H1 (cell line): ENCODE measurements at regions not wholly inside any gene's neighbourhood (a gene's known extent, or its start where the extent isn't known, plus 50 kb on each side); places are given as distances from the start of the nearest gene placed in this dataset.

Experiments used
- CTCF ChIA-PET: fragments of 300-600 bp; sonication (Branson Sonifier 250); formaldehyde crosslinking; loops from one replicate; lab custom pipeline; 2021; ENCODE audit not compliant: partially characterized antibody; lab: Charles Lee
- POLR2A ChIA-PET: fragments of 300-600 bp; sonication (Branson Sonifier 250); formaldehyde crosslinking; loops from one replicate; lab custom pipeline; 2021; ENCODE audit warnings: inconsistent platforms; ENCODE audit not compliant: partially characterized antibody; lab: Charles Lee
- DNase-seq, 2 experiments: peaks; one replicate each; pipeline versions ENCODE4 v3.0.0 to v3.0.0-alpha.2; 2010 to 2022; ENCODE audit warnings: low spot score in 2 of 2, low read depth in 1 of 2, mixed read lengths in 1 of 2
- FAIRE-seq: peaks from 2 replicates; lab custom pipeline; 2011; peaks lifted over from hg19 to GRCh38; lab: Jason Lieb, UNC
- H2AFZ ChIP-seq: 2 replicates; pipeline ENCODE4 v1.8.1; 2012; ENCODE audit warnings: low read length, inconsistent platforms
- H2AK5ac ChIP-seq: 2 replicates; pipeline ENCODE4 v1.6.1; 2013; ENCODE audit warnings: low read depth, low read length
- H2BK120ac ChIP-seq: replicated peaks from 2 replicates; pipeline ENCODE3; 2013; ENCODE audit warnings: low read depth, low read length, inconsistent platforms
- H2BK12ac ChIP-seq: 2 replicates; pipeline ENCODE4 v1.6.1; 2013; ENCODE audit warnings: low read depth, low read length
- H2BK15ac ChIP-seq: 2 replicates; pipeline ENCODE4 v1.6.1; 2013; ENCODE audit warnings: low read length
- H2BK20ac ChIP-seq: 2 replicates; pipeline ENCODE4 v1.6.1; 2013; ENCODE audit warnings: low read length
- H2BK5ac ChIP-seq: 2 replicates; pipeline ENCODE4 v1.6.1; 2013; ENCODE audit warnings: low read depth, low read length
- H3K14ac ChIP-seq: 2 replicates; pipeline ENCODE4 v1.6.1; 2013; ENCODE audit warnings: inconsistent platforms; ENCODE audit not compliant: insufficient read length
- H3K18ac ChIP-seq: 2 replicates; pipeline ENCODE4 v1.6.1; 2013; ENCODE audit warnings: low read length; ENCODE audit errors: extremely low read depth
- H3K23ac ChIP-seq: 2 replicates; pipeline ENCODE4 v1.6.1; 2013; ENCODE audit warnings: inconsistent platforms; ENCODE audit not compliant: insufficient read length
- H3K23me2 ChIP-seq: 2 replicates; pipeline ENCODE4 v1.6.1; 2013; ENCODE audit warnings: low read depth, low read length
- H3K27ac ChIP-seq: 2 replicates; pipeline ENCODE4 v1.6.1; 2011; ENCODE audit warnings: low read depth, low read length, inconsistent platforms
- H3K27me3 ChIP-seq, 4 experiments: replicated peaks in 1 of 4; 1 replicate in 1 of 4; 2 replicates in 3 of 4; pipeline versions ENCODE4 v1.6.1 to v1.8.1; 2011 to 2013; ENCODE audit warnings: low read length in 3 of 4, mild to moderate bottlenecking in 3 of 4, inconsistent platforms in 2 of 4, mixed read lengths in 2 of 4, moderate library complexity in 1 of 4; ENCODE audit not compliant: control insufficient read depth in 3 of 4, insufficient read depth in 3 of 4; ENCODE audit errors: extremely low read depth in 1 of 4
- H3K36me3 ChIP-seq, 4 experiments: 2 replicates each; pipeline versions ENCODE4 v1.6.1 to v1.8.1; 2011 to 2013; ENCODE audit warnings: mild to moderate bottlenecking in 4 of 4, low read length in 3 of 4, moderate library complexity in 2 of 4, control low read depth in 1 of 4, inconsistent platforms in 1 of 4; ENCODE audit not compliant: insufficient read depth in 4 of 4, control insufficient read depth in 2 of 4
- H3K4ac ChIP-seq: replicated peaks from 2 replicates; pipeline ENCODE3; 2013; ENCODE audit warnings: low read length, low read depth, mixed read lengths, inconsistent platforms; ENCODE audit not compliant: insufficient read length
- H3K4me1 ChIP-seq, 4 experiments: replicated peaks in 1 of 4; 1 replicate in 1 of 4; 2 replicates in 3 of 4; pipeline versions ENCODE4 v1.6.1 to v1.8.1; 2011 to 2013; ENCODE audit warnings: low read length in 3 of 4, inconsistent platforms in 2 of 4, mixed read lengths in 1 of 4; ENCODE audit not compliant: insufficient read depth in 4 of 4, control insufficient read depth in 3 of 4
- H3K4me2 ChIP-seq, 2 experiments: 2 replicates each; pipeline versions ENCODE4 v1.6.1 to v1.8.1; 2011 to 2013; ENCODE audit warnings: low read depth in 2 of 2, low read length in 2 of 2, control low read depth in 1 of 2, inconsistent platforms in 1 of 2, mild to moderate bottlenecking in 1 of 2; ENCODE audit not compliant: insufficient read depth in 1 of 2
- H3K4me3 ChIP-seq, 4 experiments: fragments of 200-600, 300-600 bp in 1 of 4; sonication (generic), shearing (Covaris generic), sonication (Bioruptor Twin) in 1 of 4; 2 replicates each; pipeline versions ENCODE4 v1.5.1 to v1.8.1; 2011 to 2016; ENCODE audit warnings: low read length in 4 of 4, low read depth in 3 of 4, control low read depth in 2 of 4, inconsistent platforms in 2 of 4, mild to moderate bottlenecking in 2 of 4, mixed read lengths in 1 of 4, moderate library complexity in 1 of 4; ENCODE audit not compliant: insufficient read depth in 2 of 4; ENCODE audit errors: extremely low read depth in 1 of 4
- H3K56ac ChIP-seq: replicated peaks from 2 replicates; pipeline ENCODE3; 2013; ENCODE audit warnings: low read depth, mild to moderate bottlenecking, mixed read lengths, low read length, inconsistent platforms; ENCODE audit not compliant: insufficient read length
- H3K79me1 ChIP-seq: 2 replicates; pipeline ENCODE4 v1.6.1; 2013; ENCODE audit warnings: low read depth, low read length, control low read depth
- H3K79me2 ChIP-seq, 2 experiments: 2 replicates each; pipeline versions ENCODE4 v1.6.1 to v1.8.1; 2012 to 2013; ENCODE audit warnings: low read length in 2 of 2, mild to moderate bottlenecking in 2 of 2, inconsistent platforms in 1 of 2; ENCODE audit not compliant: insufficient read depth in 2 of 2, control insufficient read depth in 1 of 2
- H3K9ac ChIP-seq, 4 experiments: replicated peaks in 1 of 4; 1 replicate in 1 of 4; 2 replicates in 3 of 4; pipeline versions ENCODE4 v1.6.1 to v1.8.1; 2011 to 2013; ENCODE audit warnings: low read depth in 3 of 4, low read length in 3 of 4, control low read depth in 2 of 4, mild to moderate bottlenecking in 2 of 4, moderate library complexity in 2 of 4, inconsistent platforms in 1 of 4; ENCODE audit errors: extremely low read depth in 1 of 4
- H3K9me3 ChIP-seq, 2 experiments: 2 replicates each; pipeline versions ENCODE4 v1.6.1 to v1.8.1; 2012 to 2013; ENCODE audit warnings: mild to moderate bottlenecking in 2 of 2, moderate library complexity in 2 of 2, control low read depth in 1 of 2, inconsistent platforms in 1 of 2, low read depth in 1 of 2, low read length in 1 of 2, mixed read lengths in 1 of 2; ENCODE audit not compliant: insufficient read depth in 2 of 2
- H4K20me1 ChIP-seq, 2 experiments: replicated peaks in 1 of 2; 2 replicates each; pipeline versions ENCODE3 to v1.8.1; 2011 to 2013; ENCODE audit warnings: inconsistent platforms in 2 of 2, low read length in 2 of 2, mild to moderate bottlenecking in 1 of 2; ENCODE audit not compliant: insufficient read depth in 2 of 2, control insufficient read depth in 1 of 2
- H4K5ac ChIP-seq: 2 replicates; pipeline ENCODE4 v1.6.1; 2013; ENCODE audit warnings: low read length, low read depth, mixed read lengths, inconsistent platforms; ENCODE audit not compliant: insufficient read length
- H4K8ac ChIP-seq: 2 replicates; pipeline ENCODE4 v1.8.0; 2013; ENCODE audit warnings: mild to moderate bottlenecking, moderate library complexity, low read length, inconsistent platforms; ENCODE audit not compliant: insufficient read depth; ENCODE audit errors: extremely low read depth
- H4K91ac ChIP-seq: replicated peaks from 2 replicates; pipeline ENCODE3; 2013; ENCODE audit warnings: low read length, mixed read lengths, inconsistent platforms; ENCODE audit not compliant: insufficient read length
- ATF3 ChIP-seq: IDR thresholded peaks from 2 replicates; pipeline ENCODE4 v1.6.1; 2011; ENCODE audit warnings: low read depth, mild to moderate bottlenecking, low read length; ENCODE audit not compliant: insufficient read depth
- RFX5 ChIP-seq: IDR thresholded peaks from 2 replicates; pipeline ENCODE4 v1.6.1; 2011; ENCODE audit warnings: low read depth, low read length, improper control_type of control experiment, borderline replicate concordance
- USF2 ChIP-seq: IDR thresholded peaks from 2 replicates; pipeline ENCODE4 v1.6.1; 2011; ENCODE audit warnings: low read length, improper control_type of control experiment
- WGBS, 2 experiments: shearing (Covaris generic) in 1 of 2; methylation state at CpG; one replicate each; pipeline versions ENCODE4 v1.1.6 to v1.1.7; 2013 to 2015; ENCODE audit warnings: low lambda C conversion rate in 2 of 2, mixed read lengths in 2 of 2, inconsistent platforms in 1 of 2, low coverage in 1 of 2, missing lambda C conversion rate in 1 of 2; ENCODE audit not compliant: insufficient replicate concordance in 2 of 2, insufficient coverage in 1 of 2, insufficient read length in 1 of 2; ENCODE audit errors: extremely low coverage in 1 of 2, missing lambda C conversion rate in 1 of 2; 5-methylcytosine and 5-hydroxymethylcytosine counted together
- TF ChIP-seq, protein P1 (sequence below), 3 experiments: IDR thresholded peaks; 1 replicate in 2 of 3; 2 replicates in 1 of 3; pipeline versions ENCODE4 v1.5.1 to v1.6.1; 2011; ENCODE audit warnings: low read length in 3 of 3, mild to moderate bottlenecking in 3 of 3, inconsistent platforms in 2 of 3, low read depth in 1 of 3, moderate library complexity in 1 of 3; ENCODE audit not compliant: insufficient read depth in 1 of 3; ENCODE audit errors: control extremely low read depth in 1 of 3

DNA sequence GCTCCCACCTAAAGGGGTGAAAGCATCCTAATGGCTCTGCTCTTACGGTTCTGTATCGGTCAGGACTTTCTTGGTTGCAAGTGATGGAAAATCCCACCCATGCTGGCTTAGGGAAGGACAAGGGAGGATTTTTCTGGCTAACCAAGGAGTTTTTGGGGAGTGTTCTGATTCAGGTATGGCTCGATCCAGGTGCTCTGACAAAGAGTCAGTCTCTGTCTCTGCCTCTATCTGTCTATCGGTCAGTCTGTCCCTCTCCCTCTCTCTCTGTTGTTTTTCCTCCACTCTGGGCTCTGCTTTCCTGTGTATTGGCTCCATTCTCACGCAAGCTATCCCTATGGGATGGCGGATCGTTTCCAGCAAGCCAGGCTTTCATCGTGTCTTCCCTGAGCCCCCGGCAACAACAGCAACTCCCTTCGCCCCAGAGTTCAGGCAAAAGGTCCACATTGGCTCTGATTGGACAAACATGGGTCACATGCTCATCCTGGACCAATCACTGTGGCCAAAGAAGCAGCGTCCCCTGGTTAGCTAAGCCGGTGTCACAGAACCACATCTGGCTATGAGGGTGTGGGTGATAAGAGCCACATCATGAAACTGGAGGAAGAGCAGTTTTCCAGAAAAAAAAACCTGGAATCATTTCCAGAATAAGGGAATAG, 160.3 kb downstream of the BMP7 start:
- CTCF ChIA-PET, result interaction anchor here (1.0 kb wide), 2 partner anchors 17 to 240 kb away, joined by 3 read pairs; no protein-coding TSS in a partner anchor

More for the DNA sequence above, 160.3 kb downstream of the BMP7 start:
- H3K9ac ChIP-seq, result no peak overlapping the region
- FAIRE-seq, result no peak
- no peak overlapping the region for H2BK12ac ChIP-seq
- H2BK20ac ChIP-seq, result no peak overlapping the region
- H3K27ac ChIP-seq, result no peak overlapping the region
- H4K8ac ChIP-seq, result no peak overlapping the region
- H3K4ac ChIP-seq, result no peak overlapping the region
- no peak overlapping the region for H3K4me3 ChIP-seq
- 78% methylated on average over 12 of the region's 12 CpGs; no CpG with 5 or more reads in 1 of the 2 experiments for WGBS, 2 experiments
- peak; percentile 71 for TF ChIP-seq USF2
- 0 out of 2 replicates have a peak, but pooled peaks have one; percentile 12 for TF ChIP-seq ATF3
- TF ChIP-seq, protein P1, sequence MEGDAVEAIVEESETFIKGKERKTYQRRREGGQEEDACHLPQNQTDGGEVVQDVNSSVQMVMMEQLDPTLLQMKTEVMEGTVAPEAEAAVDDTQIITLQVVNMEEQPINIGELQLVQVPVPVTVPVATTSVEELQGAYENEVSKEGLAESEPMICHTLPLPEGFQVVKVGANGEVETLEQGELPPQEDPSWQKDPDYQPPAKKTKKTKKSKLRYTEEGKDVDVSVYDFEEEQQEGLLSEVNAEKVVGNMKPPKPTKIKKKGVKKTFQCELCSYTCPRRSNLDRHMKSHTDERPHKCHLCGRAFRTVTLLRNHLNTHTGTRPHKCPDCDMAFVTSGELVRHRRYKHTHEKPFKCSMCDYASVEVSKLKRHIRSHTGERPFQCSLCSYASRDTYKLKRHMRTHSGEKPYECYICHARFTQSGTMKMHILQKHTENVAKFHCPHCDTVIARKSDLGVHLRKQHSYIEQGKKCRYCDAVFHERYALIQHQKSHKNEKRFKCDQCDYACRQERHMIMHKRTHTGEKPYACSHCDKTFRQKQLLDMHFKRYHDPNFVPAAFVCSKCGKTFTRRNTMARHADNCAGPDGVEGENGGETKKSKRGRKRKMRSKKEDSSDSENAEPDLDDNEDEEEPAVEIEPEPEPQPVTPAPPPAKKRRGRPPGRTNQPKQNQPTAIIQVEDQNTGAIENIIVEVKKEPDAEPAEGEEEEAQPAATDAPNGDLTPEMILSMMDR (IDR thresholded peaks at IDR 0.05; ENCODE audit: control extremely low read depth in 1 of 3, insufficient read depth in 1 of 3, low read depth in 1 of 3, low read length in 3 of 3), result no peak
- TF ChIP-seq RFX5, result peak; percentile 59; the same call in 1 of the 2 replicates
- TF ChIP-seq, all 59 proteins: peak for 3
- H3K79me2 ChIP-seq, result no peaks in the 10 kb centered on the region
- no peaks in the 10 kb centered on the region for H4K20me1 ChIP-seq
- no peaks in the 10 kb centered on the region for H3K27me3 ChIP-seq
- H2BK120ac ChIP-seq, result no peak overlapping the region
- H2AK5ac ChIP-seq, result no peak overlapping the region
- H4K5ac ChIP-seq, result no peak overlapping the region
- H3K4me2 ChIP-seq, result no peak overlapping the region
- DNase-seq, result no peak
- H2AFZ ChIP-seq, result no peak overlapping the region
- H3K23ac ChIP-seq, result no peak overlapping the region
- H3K14ac ChIP-seq, result no peak overlapping the region
- no peak overlapping the region for H2BK15ac ChIP-seq
- H3K23me2 ChIP-seq, result no peaks in the 10 kb centered on the region
- no peak overlapping the region for H2BK5ac ChIP-seq
- no peak overlapping the region for H3K18ac ChIP-seq
- POLR2A ChIA-PET, result no interaction called here
- no peaks in the 10 kb centered on the region for H3K36me3 ChIP-seq
- no peaks in the 10 kb centered on the region for H3K79me1 ChIP-seq
- no peak overlapping the region for H4K91ac ChIP-seq
- peaks cover 0 to 2% (median 0%) of the 10 kb centered on the region in 4 experiments; a peak in 1 of 7 replicates for H3K4me1 ChIP-seq
- no peak overlapping the region for H3K56ac ChIP-seq
- no peaks in the 10 kb centered on the region for H3K9me3 ChIP-seq
